Tibial nerve (tissue), 4 donors: ENCODE measurements at regions not wholly inside any gene's neighbourhood (a gene's known extent, or its start where the extent isn't known, plus 50 kb on each side); places are given as distances from the start of the nearest gene placed in this dataset.

ENCODE experiments used
- DNase-seq, 2 donors: peaks; one replicate each; pipeline ENCODE4 v3.0.0-alpha.2; 2019; ENCODE audit warnings: low spot score in 2 of 2
- H3K27ac ChIP-seq, 4 donors: fragments of 200-600 bp; sonication (generic) in 3 of 4; one replicate each; pipeline ENCODE4 v1.5.1; 2017 to 2019; ENCODE audit warnings: mild to moderate bottlenecking in 1 of 4
- H3K27me3 ChIP-seq, 2 donors: fragments of 200-600 bp; sonication (generic) in 1 of 2; one replicate each; pipeline versions ENCODE4 v1.5.1 to v1.6.0; 2017 to 2019
- H3K36me3 ChIP-seq, 3 donors: fragments of 200-600 bp; sonication (generic); one replicate each; pipeline ENCODE4 v1.5.1; 2018 to 2019
- H3K4me1 ChIP-seq, 4 donors: fragments of 200-600 bp; sonication (generic) in 3 of 4; one replicate each; pipeline ENCODE4 v1.5.1; 2017 to 2019
- H3K4me3 ChIP-seq, 4 donors: fragments of 200-600 bp; sonication (generic) in 3 of 4; one replicate each; pipeline ENCODE4 v1.5.1; 2017 to 2019; ENCODE audit warnings: mild to moderate bottlenecking in 1 of 4, moderate library complexity in 1 of 4
- H3K9me3 ChIP-seq, 4 donors: fragments of 200-600 bp; sonication (generic) in 3 of 4; one replicate each; pipeline ENCODE4 v1.5.1; 2017 to 2019
- EP300 ChIP-seq, 2 donors: sonication (generic); formaldehyde crosslinking; IDR thresholded peaks; one replicate each; pipeline ENCODE4 v1.6.1; 2017; ENCODE audit warnings: antibody characterized with exemption in 2 of 2, mild to moderate bottlenecking in 1 of 2
- POLR2A ChIP-seq, 2 donors: fragments of 450-650 bp; IDR thresholded peaks; one replicate each; pipeline ENCODE4 v1.6.1; 2017; ENCODE audit warnings: antibody characterized with exemption in 2 of 2, mild to moderate bottlenecking in 2 of 2, moderate library complexity in 2 of 2
- WGBS, 2 donors: methylation state at CpG; one replicate each; pipeline ENCODE4 v1.1.5; 2018; 5-methylcytosine and 5-hydroxymethylcytosine counted together
- TF ChIP-seq, protein P1 (sequence below), 5 experiments: fragments of 200-600 bp in 3 of 5; fragments of 450-650 bp in 2 of 5; sonication (generic) in 3 of 5; IDR thresholded peaks; one replicate each; pipeline ENCODE4 v1.5.1; 2016 to 2019; ENCODE audit warnings: antibody characterized with exemption in 5 of 5, mild to moderate bottlenecking in 3 of 5, moderate library complexity in 2 of 5

DNA sequence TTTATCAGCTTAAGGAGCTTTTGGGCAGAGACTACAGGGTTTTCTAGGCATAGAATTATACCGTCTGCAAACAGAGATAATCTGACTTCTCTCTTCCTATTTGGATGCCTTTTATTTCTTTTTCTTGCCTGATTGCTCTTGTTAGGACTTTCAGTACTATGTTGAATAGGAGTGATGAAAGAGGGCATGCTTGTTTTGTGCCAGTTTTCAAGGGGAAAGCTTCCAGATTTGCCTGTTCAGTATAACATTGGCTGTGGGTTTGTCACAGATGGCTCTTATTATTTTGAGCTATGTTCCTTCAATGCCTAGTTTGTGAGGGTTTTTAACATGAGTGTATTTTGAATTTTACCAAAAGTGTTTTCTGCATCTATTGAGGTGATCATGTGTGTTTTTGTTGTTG, 192.8 kb upstream of the PHACTR1 start:
- DNase-seq = no peak
- Histone ChIP-seq H3K4me1 (no peaks in the 10 kb centered on the region), H3K27ac (no peak overlapping the region), H3K27me3 (no peaks in the 10 kb centered on the region), H3K9me3 (peaks cover 0 to 5% (median 0%) of the 10 kb centered on the region in 4 donors), H3K36me3 (no peaks in the 10 kb centered on the region), H3K4me3 (no peak overlapping the region)
- TF ChIP-seq POLR2A (IDR thresholded peaks at IDR 0.05) (no peak), EP300 (IDR thresholded peaks at IDR 0.05) (no peak)
- TF ChIP-seq, protein P1, sequence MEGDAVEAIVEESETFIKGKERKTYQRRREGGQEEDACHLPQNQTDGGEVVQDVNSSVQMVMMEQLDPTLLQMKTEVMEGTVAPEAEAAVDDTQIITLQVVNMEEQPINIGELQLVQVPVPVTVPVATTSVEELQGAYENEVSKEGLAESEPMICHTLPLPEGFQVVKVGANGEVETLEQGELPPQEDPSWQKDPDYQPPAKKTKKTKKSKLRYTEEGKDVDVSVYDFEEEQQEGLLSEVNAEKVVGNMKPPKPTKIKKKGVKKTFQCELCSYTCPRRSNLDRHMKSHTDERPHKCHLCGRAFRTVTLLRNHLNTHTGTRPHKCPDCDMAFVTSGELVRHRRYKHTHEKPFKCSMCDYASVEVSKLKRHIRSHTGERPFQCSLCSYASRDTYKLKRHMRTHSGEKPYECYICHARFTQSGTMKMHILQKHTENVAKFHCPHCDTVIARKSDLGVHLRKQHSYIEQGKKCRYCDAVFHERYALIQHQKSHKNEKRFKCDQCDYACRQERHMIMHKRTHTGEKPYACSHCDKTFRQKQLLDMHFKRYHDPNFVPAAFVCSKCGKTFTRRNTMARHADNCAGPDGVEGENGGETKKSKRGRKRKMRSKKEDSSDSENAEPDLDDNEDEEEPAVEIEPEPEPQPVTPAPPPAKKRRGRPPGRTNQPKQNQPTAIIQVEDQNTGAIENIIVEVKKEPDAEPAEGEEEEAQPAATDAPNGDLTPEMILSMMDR (IDR thresholded peaks at IDR 0.05) = no peak
- WGBS, 2 donors = 95 to 96% methylated on average over 1 of the region's 1 CpG

DNA sequence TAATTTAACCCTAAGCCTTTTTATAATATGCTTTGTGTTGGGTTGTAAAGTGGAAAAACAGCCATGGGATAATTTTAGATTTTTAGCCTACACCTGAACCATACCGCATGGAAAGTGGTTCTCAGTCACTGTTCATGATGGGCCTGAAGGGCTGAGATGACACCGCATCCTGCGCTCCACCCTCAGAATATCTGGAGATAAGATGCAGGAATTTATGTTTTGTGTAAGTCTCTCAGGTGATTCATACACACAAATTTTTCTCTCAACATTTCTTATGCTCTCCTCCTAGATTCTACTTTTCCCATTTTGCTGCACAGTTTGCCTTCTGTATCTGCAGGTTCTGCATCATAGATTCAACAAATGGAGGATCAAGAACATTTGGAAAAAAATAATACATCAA, 191.3 kb upstream of the PHACTR1 start:
- WGBS, 2 donors = 93 to 97% methylated on average over 3 of the region's 3 CpGs
- no peaks in the 10 kb centered on the region for H3K27me3 ChIP-seq
- H3K4me3 ChIP-seq = no peak overlapping the region
- TF ChIP-seq POLR2A (IDR thresholded peaks at IDR 0.05) (no peak), EP300 (IDR thresholded peaks at IDR 0.05) (no peak)
- TF ChIP-seq, protein P1 (IDR thresholded peaks at IDR 0.05) = no peak
- DNase-seq = no peak
- peaks cover 0 to 5% (median 0%) of the 10 kb centered on the region in 4 donors for H3K9me3 ChIP-seq
- H3K36me3 ChIP-seq = no peaks in the 10 kb centered on the region
- H3K27ac ChIP-seq = no peak overlapping the region
- no peaks in the 10 kb centered on the region for H3K4me1 ChIP-seq

DNA sequence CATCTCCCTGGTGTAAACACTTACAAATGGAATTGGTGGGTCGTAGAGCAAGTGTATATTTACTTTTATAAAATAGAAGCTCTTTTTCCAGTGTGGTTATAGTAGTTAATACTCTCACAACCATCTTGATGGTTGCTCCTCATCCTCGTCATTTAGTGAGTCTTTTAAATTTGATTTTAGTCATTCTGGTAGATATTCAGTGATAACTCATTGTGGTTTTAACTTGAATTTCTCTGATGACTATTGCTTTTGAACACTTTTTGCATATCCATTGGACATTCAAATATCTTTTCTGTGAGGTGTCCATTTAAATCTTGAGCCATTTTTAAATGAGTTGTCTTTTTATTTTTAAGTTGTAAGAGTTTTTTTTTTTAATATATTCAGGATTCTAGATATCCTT, 189.2 kb upstream of the PHACTR1 start:
- H3K9me3 ChIP-seq = peaks cover 0 to 5% (median 0%) of the 10 kb centered on the region in 4 donors
- H3K4me3 ChIP-seq = no peak overlapping the region
- TF ChIP-seq, protein P1 (IDR thresholded peaks at IDR 0.05) = no peak
- TF ChIP-seq POLR2A (IDR thresholded peaks at IDR 0.05) = no peak
- TF ChIP-seq EP300 (IDR thresholded peaks at IDR 0.05) = no peak
- 81% methylated on average over 2 of the region's 2 CpGs for WGBS, 2 donors
- no peaks in the 10 kb centered on the region for H3K4me1 ChIP-seq
- no peaks in the 10 kb centered on the region for H3K27me3 ChIP-seq
- no peak for DNase-seq
- H3K36me3 ChIP-seq = no peaks in the 10 kb centered on the region
- H3K27ac ChIP-seq = no peak overlapping the region

DNA sequence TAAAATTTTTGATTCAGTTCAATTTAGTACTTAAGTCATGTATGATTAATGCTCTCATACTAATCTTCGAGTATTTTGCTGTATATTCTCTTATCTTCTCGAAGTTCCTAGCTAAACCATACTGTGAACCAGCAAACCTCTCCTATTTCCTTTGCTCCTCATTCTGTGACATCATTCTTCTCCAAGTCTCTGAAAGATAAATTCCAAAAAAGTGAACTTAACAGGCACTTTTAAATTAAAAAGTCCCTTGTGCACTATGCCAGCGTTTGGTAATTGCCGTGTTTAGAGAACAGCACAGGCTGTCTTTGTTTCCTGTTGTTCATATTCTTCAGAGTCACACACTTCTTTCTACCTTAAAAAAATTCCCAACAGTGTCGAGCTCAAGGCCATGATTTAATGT, 188.4 kb upstream of the PHACTR1 start:
- H3K4me3 ChIP-seq = no peak overlapping the region
- no peaks in the 10 kb centered on the region for H3K36me3 ChIP-seq
- H3K27ac ChIP-seq = peak overlapping the region in 1 of 4 donors; percentile 26
- H3K27me3 ChIP-seq = no peaks in the 10 kb centered on the region
- DNase-seq = no peak
- no peaks in the 10 kb centered on the region for H3K4me1 ChIP-seq
- WGBS, 2 donors = 30 to 33% methylated on average over 5 of the region's 5 CpGs
- H3K9me3 ChIP-seq = peaks cover 0 to 5% (median 0%) of the 10 kb centered on the region in 4 donors
- no peak for TF ChIP-seq EP300 (IDR thresholded peaks at IDR 0.05)
- TF ChIP-seq POLR2A (IDR thresholded peaks at IDR 0.05) = no peak
- TF ChIP-seq, protein P1 (IDR thresholded peaks at IDR 0.05) = no peak

DNA sequence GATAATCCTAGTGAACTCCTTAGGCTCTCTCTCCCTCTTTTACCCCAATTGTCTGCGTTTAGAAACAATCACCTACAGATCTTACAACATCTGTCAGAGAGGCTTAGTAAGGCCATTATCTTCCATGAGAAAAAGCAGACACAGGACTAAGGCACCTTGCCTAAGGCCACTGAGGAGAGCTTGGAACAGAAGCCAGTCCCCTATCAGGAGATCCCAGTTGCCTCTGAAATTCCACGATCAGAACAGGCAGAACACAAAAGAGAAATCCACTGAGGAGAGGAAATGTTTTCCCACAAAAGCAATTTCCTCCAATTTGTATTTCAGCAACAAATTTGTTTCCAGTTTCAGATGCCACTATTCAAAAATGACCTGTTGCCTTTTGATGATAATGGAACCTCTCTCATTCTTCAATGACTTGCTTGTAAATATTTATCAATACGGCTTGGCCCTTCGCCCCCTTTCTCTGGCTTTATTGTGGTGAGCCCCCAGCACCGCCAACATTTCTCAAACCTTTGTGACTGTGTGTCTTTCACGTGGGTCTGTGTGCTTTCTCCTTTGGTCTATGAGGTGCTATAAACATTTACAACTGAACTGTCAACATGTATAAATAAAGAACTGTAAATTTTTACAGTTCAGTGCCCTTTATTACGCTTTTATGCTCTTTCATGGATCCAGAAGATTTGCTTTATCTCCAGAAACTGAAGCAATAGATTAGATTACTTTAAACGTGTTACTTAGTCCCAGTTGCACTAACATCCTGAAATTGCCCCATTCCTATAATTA, 187.8 kb upstream of the PHACTR1 start:
- no peak for DNase-seq
- Histone ChIP-seq H3K36me3 (no peaks in the 10 kb centered on the region), H3K27me3 (no peaks in the 10 kb centered on the region), H3K9me3 (peaks cover 0 to 5% (median 0%) of the 10 kb centered on the region in 4 donors), H3K27ac (peak overlapping the region in 1 of 4 donors; percentile 26), H3K4me3 (no peak overlapping the region), H3K4me1 (no peaks in the 10 kb centered on the region)
- TF ChIP-seq, protein P1 (IDR thresholded peaks at IDR 0.05) = no peak
- no peak for TF ChIP-seq POLR2A (IDR thresholded peaks at IDR 0.05)
- no peak for TF ChIP-seq EP300 (IDR thresholded peaks at IDR 0.05)
- whole genome bisulfite sequencing, 2 donors = 43 to 46% methylated on average over 8 of the region's 8 CpGs
